B cell (primary cell): ENCODE measurements at regions not wholly inside any gene's neighbourhood (a gene's known extent, or its start where the extent isn't known, plus 50 kb on each side); places are given as distances from the start of the nearest gene placed in this dataset.

ENCODE experiments used
- ATAC-seq: fragments of 200-7000 bp; cut with Tn5 transposase; one replicate; pipeline ENCODE4 v1.10.0; 2021; ENCODE audit warnings: low read depth, mild to moderate bottlenecking, moderate number of reproducible peaks, moderate library complexity
- CTCF ChIA-PET: fragments of 350-600 bp; sonication (Branson Sonifier 250); formaldehyde crosslinking; loops from one replicate; lab custom pipeline; 2021; ENCODE audit warnings: antibody characterized with exemption, inconsistent platforms; lab: Charles Lee
- POLR2A ChIA-PET: fragments of 350-600 bp; sonication (Branson Sonifier 250); formaldehyde crosslinking; loops from one replicate; lab custom pipeline; 2021; ENCODE audit warnings: antibody characterized with exemption; lab: Charles Lee
- DNase-seq: peaks from one replicate; pipeline ENCODE4 v3.0.0; 2013
- H2AFZ ChIP-seq: 2 replicates; pipeline ENCODE4 v1.6.1; 2012; ENCODE audit warnings: mild to moderate bottlenecking, low read depth, low read length; ENCODE audit not compliant: insufficient read depth, poor library complexity, severe bottlenecking
- H3K27ac ChIP-seq, 2 donors: 1 replicate in 1 of 2; 2 replicates in 1 of 2; pipeline ENCODE4 v1.5.1; 2012 to 2013; ENCODE audit warnings: low read length in 2 of 2, mild to moderate bottlenecking in 2 of 2, moderate library complexity in 1 of 2
- H3K27me3 ChIP-seq, 4 experiments: fragments of 200-600 bp in 1 of 4; sonication (generic) in 1 of 4; replicated peaks in 1 of 4; 1 replicate in 2 of 4; 2 replicates in 2 of 4; pipeline versions ENCODE4 v1.6.1 to v1.7.0; 2013 to 2016; ENCODE audit warnings: low read length in 3 of 4, mild to moderate bottlenecking in 2 of 4, mixed read lengths in 1 of 4, moderate library complexity in 1 of 4; ENCODE audit not compliant: insufficient read depth in 4 of 4, control insufficient read depth in 3 of 4; ENCODE audit errors: control extremely low read depth in 1 of 4
- H3K36me3 ChIP-seq, 2 experiments: replicated peaks in 1 of 2; 1 replicate in 1 of 2; 2 replicates in 1 of 2; pipeline versions ENCODE4 v1.6.1 to v1.7.1; 2013; ENCODE audit warnings: low read length in 1 of 2; ENCODE audit not compliant: insufficient read depth in 2 of 2, control insufficient read depth in 1 of 2; ENCODE audit errors: control extremely low read depth in 1 of 2, extremely low read depth in 1 of 2
- H3K4me1 ChIP-seq, 2 donors: fragments of 200-600 bp in 1 of 2; sonication (generic) in 1 of 2; 1 replicate in 1 of 2; 2 replicates in 1 of 2; pipeline versions ENCODE4 v1.5.1 to v1.6.1; 2013 to 2017; ENCODE audit warnings: low read length in 2 of 2; ENCODE audit not compliant: control insufficient read depth in 2 of 2, insufficient read depth in 2 of 2
- H3K4me2 ChIP-seq: replicated peaks from 2 replicates; pipeline ENCODE3; 2012; ENCODE audit warnings: mild to moderate bottlenecking, low read depth, low read length; ENCODE audit not compliant: poor library complexity, severe bottlenecking
- H3K4me3 ChIP-seq, 5 experiments: fragments of 200-600 bp in 1 of 5; sonication (generic) in 1 of 5; 1 replicate in 3 of 5; 2 replicates in 2 of 5; pipeline versions ENCODE4 v1.5.1 to v1.7.0; 2011 to 2016; ENCODE audit warnings: low read length in 4 of 5, mild to moderate bottlenecking in 4 of 5, low read depth in 2 of 5, control low read depth in 1 of 5, moderate library complexity in 1 of 5; ENCODE audit not compliant: insufficient read depth in 1 of 5; ENCODE audit errors: control extremely low read depth in 1 of 5, extremely low read depth in 1 of 5
- H3K79me2 ChIP-seq: fragments of 200-600 bp; sonication (generic); one replicate; pipeline ENCODE4 v1.6.0; 2016; ENCODE audit warnings: low read length; ENCODE audit not compliant: control insufficient read depth, insufficient read depth
- H3K9ac ChIP-seq: fragments of 200-600 bp; sonication (generic); 2 replicates; pipeline ENCODE4 v1.6.1; 2017; ENCODE audit warnings: mild to moderate bottlenecking, low read length, moderate library complexity
- H3K9me3 ChIP-seq, 3 donors: one replicate each; pipeline versions ENCODE4 v1.6.1 to v1.7.1; 2013; ENCODE audit warnings: low read length in 2 of 3; ENCODE audit not compliant: control insufficient read depth in 2 of 3, insufficient read depth in 1 of 3; ENCODE audit errors: control extremely low read depth in 1 of 3
- H4K20me1 ChIP-seq: 2 replicates; pipeline ENCODE4 v1.6.0; 2012; ENCODE audit warnings: mild to moderate bottlenecking, low read length; ENCODE audit not compliant: insufficient read depth, control insufficient read depth, poor library complexity, severe bottlenecking
- H3K27ac Mint-ChIP-seq: one replicate; pipeline ENCODE4 v1.8.0; 2021; ENCODE audit warnings: mixed read lengths
- H3K27me3 Mint-ChIP-seq: one replicate; pipeline ENCODE4 v1.8.0; 2021; ENCODE audit warnings: mixed read lengths
- H3K4me1 Mint-ChIP-seq: one replicate; pipeline ENCODE4 v1.8.0; 2021; ENCODE audit warnings: mixed read lengths
- H3K4me3 Mint-ChIP-seq: one replicate; pipeline ENCODE4 v1.8.0; 2021; ENCODE audit warnings: mixed read lengths
- H3K9me3 Mint-ChIP-seq: one replicate; pipeline ENCODE4 v1.8.0; 2022; ENCODE audit warnings: mixed read lengths; ENCODE audit not compliant: insufficient read depth
- CTCF ChIP-seq: fragments of 200-600 bp; IDR thresholded peaks from one replicate; pipeline ENCODE4 v1.8.0; 2022; ENCODE audit warnings: antibody characterized with exemption, mild to moderate bottlenecking
- EZH2 ChIP-seq: IDR thresholded peaks from 2 replicates; pipeline ENCODE4 v1.6.1; 2012; ENCODE audit warnings: borderline replicate concordance, low read depth, mild to moderate bottlenecking, moderate library complexity, low read length; ENCODE audit not compliant: insufficient read depth, poor library complexity, severe bottlenecking
- WGBS: methylation state at CpG from one replicate; pipeline ENCODE4 v1.1.5; 2013; ENCODE audit warnings: missing lambda C conversion rate; ENCODE audit not compliant: insufficient coverage; 5-methylcytosine and 5-hydroxymethylcytosine counted together
- intact Hi-C: fragments of 100-400 bp; cut with micrococcal nuclease; formaldehyde crosslinking; loops from one replicate; pipeline ENCODE4 v1.10.0; 2022

- no peaks in the 10 kb centered on the region for H3K27me3 ChIP-seq
- no peak overlapping the region for H2AFZ ChIP-seq
- intact Hi-C loops, result no loop called here
- POLR2A ChIA-PET, result no interaction called here
- no peak for DNase-seq
- TF ChIP-seq CTCF (no peak), EZH2 (no peak)
- CTCF ChIA-PET, result no interaction called here
- no peaks in the 10 kb centered on the region for H4K20me1 ChIP-seq
- Mint-ChIP-seq H3K4me3 (no peak overlapping the region), H3K27ac (no peak overlapping the region), H3K9me3 (no peaks in the 10 kb centered on the region), H3K4me1 (peaks cover 22% of the 10 kb centered on the region), H3K27me3 (no peaks in the 10 kb centered on the region)
- H3K9me3 ChIP-seq, result no peaks in the 10 kb centered on the region
- no peak overlapping the region for H3K4me3 ChIP-seq
- H3K4me2 ChIP-seq, result no peak overlapping the region
- 0% methylated on average over 1 of the region's 1 CpG for WGBS
- H3K36me3 ChIP-seq, result no peaks in the 10 kb centered on the region
- H3K4me1 ChIP-seq, result peaks cover 13 to 14% of the 10 kb centered on the region in 2 donors
- H3K27ac ChIP-seq, result no peak overlapping the region
- no peaks in the 10 kb centered on the region for H3K79me2 ChIP-seq
- ATAC-seq, result no peak
- H3K9ac ChIP-seq, result no peak overlapping the region
Measured at GRCh38 chr13:77456271-77456670, 79.2 kb upstream of the SCEL start.

- Histone ChIP-seq H2AFZ (no peak overlapping the region), H3K4me2 (no peak overlapping the region), H3K79me2 (no peaks in the 10 kb centered on the region), H3K4me1 (no peaks in the 10 kb centered on the region), H3K27ac (no peak overlapping the region), H3K36me3 (no peaks in the 10 kb centered on the region), H3K9me3 (peaks cover 0 to 2% (median 0%) of the 10 kb centered on the region in 3 donors), H3K9ac (no peak overlapping the region), H4K20me1 (no peaks in the 10 kb centered on the region), H3K4me3 (no peak overlapping the region), H3K27me3 (no peaks in the 10 kb centered on the region)
- no peak for DNase-seq
- ATAC-seq, result no peak
- intact Hi-C loops, result no loop called here
- no peaks in the 10 kb centered on the region for H3K9me3 Mint-ChIP-seq
- H3K27ac Mint-ChIP-seq, result no peak overlapping the region
- ChIA-PET CTCF (interaction anchor here (1.0 kb wide), 1 partner anchor 44 kb away, joined by 3 read pairs; no protein-coding TSS in a partner anchor), POLR2A (no interaction called here)
- H3K4me3 Mint-ChIP-seq, result no peak overlapping the region
- no CpG with 5 or more reads among the region's 2 CpGs for WGBS
- no peaks in the 10 kb centered on the region for H3K27me3 Mint-ChIP-seq
- peaks cover 5% of the 10 kb centered on the region for H3K4me1 Mint-ChIP-seq
- TF ChIP-seq CTCF (no peak), EZH2 (no peak)
Measured at GRCh38 chr13:77449265-77449664, 86.2 kb upstream of the SCEL start.
